Activated T-helper 1 cell treated with Interleukin-2 at 50 U/mL for 16 hours (primary cell): ENCODE measurements at regions not wholly inside any gene's neighbourhood (a gene's known extent, or its start where the extent isn't known, plus 50 kb on each side); places are given as distances from the start of the nearest gene placed in this dataset.

Experiments used
- DNase-seq: peaks from one replicate; pipeline ENCODE4 v3.0.0-alpha.2; 2020; ENCODE audit warnings: low read depth

- peak; percentile 15 for DNase-seq
Observed at GRCh38 chr16:17590711-17591654, 120.2 kb upstream of the XYLT1 start.

GRCh38 chr16:17589898-17590297, 119.1 kb upstream of the XYLT1 start:
- no peak for DNase-seq

- DNase-seq, result no peak
Observed at GRCh38 chr16:17585449-17586074, 114.8 kb upstream of the XYLT1 start.

- DNase-seq, result peak; percentile 29
Observed at GRCh38 chr16:17578981-17579874, 108.5 kb upstream of the XYLT1 start.

GRCh38 chr16:17574256-17574655, 103.5 kb upstream of the XYLT1 start:
- DNase-seq, result no peak

- DNase-seq, result no peak
Observed at GRCh38 chr16:17572145-17572544, 101.4 kb upstream of the XYLT1 start.

GRCh38 chr16:17571499-17572093, 100.8 kb upstream of the XYLT1 start:
- no peak for DNase-seq

- no peak for DNase-seq
Observed at GRCh38 chr16:17568239-17568638, 97.5 kb upstream of the XYLT1 start.

- DNase-seq, result no peak
Observed at GRCh38 chr16:17567455-17567854, 96.7 kb upstream of the XYLT1 start.

- DNase-seq, result no peak
Observed at GRCh38 chr16:17566656-17567450, 96.1 kb upstream of the XYLT1 start.

GRCh38 chr16:17566075-17566474, 95.3 kb upstream of the XYLT1 start:
- no peak for DNase-seq

GRCh38 chr16:17565605-17566004, 94.8 kb upstream of the XYLT1 start:
- DNase-seq, result no peak

- no peak for DNase-seq
Observed at GRCh38 chr16:17564856-17565255, 94.1 kb upstream of the XYLT1 start.

- DNase-seq, result no peak
Observed at GRCh38 chr16:17563323-17564091, 92.7 kb upstream of the XYLT1 start.

- no peak for DNase-seq
Observed at GRCh38 chr16:17561056-17561455, 90.3 kb upstream of the XYLT1 start.

- DNase-seq, result no peak
Observed at GRCh38 chr16:17560548-17560947, 89.8 kb upstream of the XYLT1 start.

- DNase-seq, result no peak
Observed at GRCh38 chr16:17559394-17559793, 88.6 kb upstream of the XYLT1 start.

GRCh38 chr16:17557949-17558348, 87.2 kb upstream of the XYLT1 start:
- no peak for DNase-seq

GRCh38 chr16:17557480-17557879, 86.7 kb upstream of the XYLT1 start:
- no peak for DNase-seq

- DNase-seq, result no peak
Observed at GRCh38 chr16:17556276-17557052, 85.7 kb upstream of the XYLT1 start.
